OCI-LY1 (cell line): ENCODE measurements at regions not wholly inside any gene's neighbourhood (a gene's known extent, or its start where the extent isn't known, plus 50 kb on each side); places are given as distances from the start of the nearest gene placed in this dataset.
A peak's percentile ranks its signal among the peaks of the same experiment; 100 is the strongest.

Source experiments
- H2AFZ ChIP-seq: fragments of 200-600 bp; sonication (generic), shearing (Covaris generic); 2 replicates; pipeline ENCODE4 v1.6.0; 2014; ENCODE audit warnings: antibody characterized with exemption, mild to moderate bottlenecking, low read length
- H3F3A ChIP-seq: fragments of 200-600 bp; sonication (generic), shearing (Covaris generic); 2 replicates; pipeline ENCODE4 v1.6.0; 2014; ENCODE audit warnings: mild to moderate bottlenecking, antibody characterized with exemption, low read length, moderate library complexity; ENCODE audit not compliant: insufficient read depth
- H3K27ac ChIP-seq: fragments of 200-600 bp; sonication (generic); 2 replicates; pipeline ENCODE4 v1.5.1; 2014; ENCODE audit warnings: low read length, mixed run types, mild to moderate bottlenecking, low read depth; ENCODE audit not compliant: poor library complexity, severe bottlenecking
- H3K27me3 ChIP-seq: fragments of 200-600 bp; sonication (generic); 2 replicates; pipeline ENCODE4 v1.6.0; 2014; ENCODE audit warnings: antibody characterized with exemption, mild to moderate bottlenecking, low read length, moderate library complexity; ENCODE audit not compliant: insufficient read depth
- H3K36me3 ChIP-seq: fragments of 200-600 bp; sonication (generic); 2 replicates; pipeline ENCODE4 v1.6.1; 2014; ENCODE audit warnings: mild to moderate bottlenecking, antibody characterized with exemption, low read length, moderate library complexity, mixed read lengths; ENCODE audit not compliant: insufficient read depth
- H3K4me1 ChIP-seq: fragments of 200-600 bp; sonication (generic); 2 replicates; pipeline ENCODE4 v1.5.1; 2014; ENCODE audit warnings: mild to moderate bottlenecking, low read length, moderate library complexity; ENCODE audit not compliant: insufficient read depth, severe bottlenecking
- H3K4me2 ChIP-seq: fragments of 200-600 bp; sonication (generic), shearing (Covaris generic); 2 replicates; pipeline ENCODE4 v1.6.1; 2014; ENCODE audit warnings: low read length
- H3K4me3 ChIP-seq: fragments of 200-600 bp; sonication (generic); 2 replicates; pipeline ENCODE4 v1.5.1; 2014; ENCODE audit warnings: low read length, low read depth, mild to moderate bottlenecking, mixed read lengths; ENCODE audit not compliant: poor library complexity, severe bottlenecking
- H3K79me2 ChIP-seq: fragments of 200-600 bp; shearing (Covaris generic); 2 replicates; pipeline ENCODE4 v1.6.1; 2016; ENCODE audit warnings: mixed run types, low read length, mixed read lengths; ENCODE audit not compliant: insufficient read depth
- H3K9ac ChIP-seq: fragments of 200-600 bp; sonication (generic), shearing (Covaris generic); 2 replicates; pipeline ENCODE4 v1.6.1; 2014; ENCODE audit warnings: mild to moderate bottlenecking, low read length, mixed read lengths
- H3K9me2 ChIP-seq: fragments of 200-600 bp; sonication (generic), shearing (Covaris generic); 2 replicates; pipeline ENCODE4 v1.6.1; 2014; ENCODE audit warnings: low read depth, mild to moderate bottlenecking, low read length, mixed read lengths
- H3K9me3 ChIP-seq: fragments of 200-600 bp; shearing (Covaris generic); 2 replicates; pipeline ENCODE4 v1.6.1; 2014; ENCODE audit warnings: low read length, mixed read lengths
- H4K20me1 ChIP-seq: fragments of 200-600 bp; sonication (generic), shearing (Covaris generic); 2 replicates; pipeline ENCODE4 v1.6.0; 2016; ENCODE audit warnings: mild to moderate bottlenecking, low read length; ENCODE audit not compliant: insufficient read depth
- CTCF ChIP-seq: fragments of 200-600 bp; sonication (generic), shearing (Covaris generic); IDR thresholded peaks from 2 replicates; pipeline ENCODE4 v1.5.1; 2017; ENCODE audit warnings: mild to moderate bottlenecking, antibody characterized with exemption, low read length, moderate library complexity, mixed read lengths
- EZH2 ChIP-seq: fragments of 200-600 bp; sonication (generic), shearing (Covaris generic); IDR thresholded peaks from 2 replicates; pipeline ENCODE4 v1.8.0; 2017; ENCODE audit warnings: borderline replicate concordance, mixed run types, mild to moderate bottlenecking, antibody characterized with exemption, low read length, moderate library complexity, mixed read lengths

GRCh38 chr16:64449506-64449905 lies 672.4 kb downstream of the CDH11 start:
- Histone ChIP-seq H3K79me2 (no peaks in the 10 kb centered on the region), H3K4me1 (peaks cover 32% of the 10 kb centered on the region), H3K9me2 (no peaks in the 10 kb centered on the region), H4K20me1 (no peaks in the 10 kb centered on the region), H3K9ac (no peak overlapping the region), H2AFZ (no peak overlapping the region), H3K36me3 (no peaks in the 10 kb centered on the region; the same call in 1 of the 2 replicates), H3K4me3 (no peak overlapping the region), H3K4me2 (no peak overlapping the region), H3K27ac (no peak overlapping the region), H3F3A (no peaks in the 10 kb centered on the region), H3K9me3 (peaks cover 8% of the 10 kb centered on the region; the same call in 1 of the 2 replicates), H3K27me3 (no peaks in the 10 kb centered on the region)
- TF ChIP-seq EZH2 (no peak), CTCF (no peak)

DNA sequence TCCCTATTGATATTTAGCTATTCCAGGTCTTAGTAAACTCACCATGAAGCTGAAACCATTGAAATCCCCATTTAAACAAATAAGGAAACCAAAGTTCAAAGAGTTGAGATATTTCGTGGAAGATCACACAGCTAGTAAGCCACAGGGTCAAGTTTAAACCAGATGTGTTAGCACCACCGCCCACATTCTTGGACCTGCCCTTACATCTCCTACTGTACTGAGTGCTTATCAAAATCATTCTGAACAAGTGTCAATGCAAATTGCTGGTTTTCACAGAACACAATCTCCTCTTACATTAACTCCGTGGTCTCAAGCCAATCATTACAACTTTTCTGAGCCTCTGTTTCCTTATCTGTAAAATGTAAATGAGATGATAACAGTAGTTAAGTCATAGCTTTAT lies 676.2 kb downstream of the CDH11 start:
- TF ChIP-seq EZH2 (no peak), CTCF (no peak)
- peak overlapping the region; percentile 61; the same call in 1 of the 2 replicates for H2AFZ ChIP-seq
- peaks cover 8% of the 10 kb centered on the region; the same call in 1 of the 2 replicates for H3K9me3 ChIP-seq
- H3K27me3 ChIP-seq: no peaks in the 10 kb centered on the region
- H3K9me2 ChIP-seq: no peaks in the 10 kb centered on the region
- H3K9ac ChIP-seq: no peak overlapping the region
- no peaks in the 10 kb centered on the region for H4K20me1 ChIP-seq
- H3K4me2 ChIP-seq: no peak overlapping the region
- no peak overlapping the region for H3K27ac ChIP-seq
- no peaks in the 10 kb centered on the region; the same call in 1 of the 2 replicates for H3K36me3 ChIP-seq
- H3K4me3 ChIP-seq: no peak overlapping the region
- no peaks in the 10 kb centered on the region for H3F3A ChIP-seq
- H3K4me1 ChIP-seq: peaks cover 16% of the 10 kb centered on the region
- no peaks in the 10 kb centered on the region for H3K79me2 ChIP-seq

GRCh38 chr16:64445245-64445644 lies 676.6 kb downstream of the CDH11 start:
- Histone ChIP-seq H3F3A (no peaks in the 10 kb centered on the region), H3K4me1 (peaks cover 16% of the 10 kb centered on the region), H3K9me3 (peaks cover 4% of the 10 kb centered on the region; the same call in 1 of the 2 replicates), H3K27ac (no peak overlapping the region), H3K4me3 (no peak overlapping the region), H4K20me1 (no peaks in the 10 kb centered on the region), H2AFZ (peak overlapping the region; percentile 61; the same call in 1 of the 2 replicates), H3K36me3 (no peaks in the 10 kb centered on the region; the same call in 1 of the 2 replicates), H3K4me2 (no peak overlapping the region), H3K9me2 (no peaks in the 10 kb centered on the region), H3K79me2 (no peaks in the 10 kb centered on the region), H3K27me3 (no peaks in the 10 kb centered on the region), H3K9ac (no peak overlapping the region)
- no peak for TF ChIP-seq CTCF
- TF ChIP-seq EZH2: no peak
